ENCODE measurements at regions not wholly inside any gene's neighbourhood (a gene's known extent, or its start where the extent isn't known, plus 50 kb on each side); places are given as distances from the start of the nearest gene placed in this dataset.
A peak's percentile ranks its signal among the peaks of the same experiment; 100 is the strongest.

GRCh38 chr4:100952590-100952989, 394.7 kb downstream of the PPP3CA start:
- H3K9me3 ChIP-seq (ENCODE audit: low read depth): no peaks in the 10 kb centered on the region

GRCh38 chr4:100949350-100949935, 397.9 kb downstream of the PPP3CA start:
- Histone ChIP-seq H3K4me1 (ENCODE audit: insufficient read depth) (no peaks in the 10 kb centered on the region), H3K27ac (peak overlapping the region; percentile 2), H4K20me1 (ENCODE audit: insufficient read depth, poor library complexity, severe bottlenecking) (no peaks in the 10 kb centered on the region), H3K9me3 (ENCODE audit: low read depth) (no peaks in the 10 kb centered on the region), H3K4me2 (no peak overlapping the region), H3K4me3 (no peak overlapping the region), H3K36me3 (replicated peaks; ENCODE audit: insufficient read depth, low read depth) (no peaks in the 10 kb centered on the region), H3K79me2 (no peaks in the 10 kb centered on the region), H3K27me3 (no peaks in the 10 kb centered on the region), H3K9me2 (replicated peaks; ENCODE audit: insufficient read depth) (no peaks in the 10 kb centered on the region), H2AFZ (no peak overlapping the region)
- peak; percentile 9 for DNase-seq (ENCODE audit: low spot score)
- no peak for TF ChIP-seq EZH2phosphoT487 (IDR thresholded peaks at IDR 0.05; ENCODE audit: low read depth, severe bottlenecking, unreplicated experiment)
- no peak for TF ChIP-seq CTCF (IDR thresholded peaks at IDR 0.05; ENCODE audit: poor library complexity)
- TF ChIP-seq EZH2 (IDR thresholded peaks at IDR 0.05; ENCODE audit: borderline replicate concordance): no peak
- 64% methylated on average over 3 of the region's 3 CpGs for WGBS (ENCODE audit: low lambda C conversion rate, missing lambda C conversion rate)

More at GRCh38 chr4:100952590-100952989, 394.7 kb downstream of the PPP3CA start:
- WGBS (ENCODE audit: low lambda C conversion rate, missing lambda C conversion rate): 97% methylated on average over 4 of the region's 4 CpGs
- Histone ChIP-seq H3K4me2 (no peak overlapping the region), H3K9me2 (replicated peaks; ENCODE audit: insufficient read depth) (no peaks in the 10 kb centered on the region), H3K4me1 (ENCODE audit: insufficient read depth) (no peaks in the 10 kb centered on the region), H3K4me3 (no peak overlapping the region), H3K27ac (no peak overlapping the region), H3K27me3 (no peaks in the 10 kb centered on the region), H3K79me2 (no peaks in the 10 kb centered on the region), H3K36me3 (replicated peaks; ENCODE audit: insufficient read depth, low read depth) (no peaks in the 10 kb centered on the region), H4K20me1 (ENCODE audit: insufficient read depth, poor library complexity, severe bottlenecking) (no peaks in the 10 kb centered on the region), H2AFZ (no peak overlapping the region)
- no peak for DNase-seq (ENCODE audit: low spot score)
- TF ChIP-seq CTCF (IDR thresholded peaks at IDR 0.05; ENCODE audit: poor library complexity): no peak

GRCh38 chr4:100948911-100949310, 398.4 kb downstream of the PPP3CA start:
- H3K27ac ChIP-seq: peak overlapping the region; percentile 2
- H3K4me1 ChIP-seq (ENCODE audit: insufficient read depth): no peaks in the 10 kb centered on the region
- no peaks in the 10 kb centered on the region for H3K9me3 ChIP-seq (ENCODE audit: low read depth)
- no peak for DNase-seq (ENCODE audit: low spot score)
- no peak overlapping the region for H2AFZ ChIP-seq
- no peak overlapping the region for H3K4me2 ChIP-seq
- no peaks in the 10 kb centered on the region for H3K36me3 ChIP-seq (replicated peaks; ENCODE audit: insufficient read depth, low read depth)
- no peaks in the 10 kb centered on the region for H3K9me2 ChIP-seq (replicated peaks; ENCODE audit: insufficient read depth)
- TF ChIP-seq EZH2phosphoT487 (IDR thresholded peaks at IDR 0.05; ENCODE audit: low read depth, severe bottlenecking, unreplicated experiment) (no peak), EZH2 (IDR thresholded peaks at IDR 0.05; ENCODE audit: borderline replicate concordance) (no peak), CTCF (IDR thresholded peaks at IDR 0.05; ENCODE audit: poor library complexity) (no peak)
- H4K20me1 ChIP-seq (ENCODE audit: insufficient read depth, poor library complexity, severe bottlenecking): no peaks in the 10 kb centered on the region
- no peak overlapping the region for H3K4me3 ChIP-seq
- no peaks in the 10 kb centered on the region for H3K27me3 ChIP-seq
- 52% methylated on average over 4 of the region's 4 CpGs for WGBS (ENCODE audit: low lambda C conversion rate, missing lambda C conversion rate)
- H3K79me2 ChIP-seq: no peaks in the 10 kb centered on the region

GRCh38 chr4:100945789-100946188, 401.5 kb downstream of the PPP3CA start:
- TF ChIP-seq EZH2phosphoT487 (IDR thresholded peaks at IDR 0.05; ENCODE audit: low read depth, severe bottlenecking, unreplicated experiment) (no peak), CTCF (IDR thresholded peaks at IDR 0.05; ENCODE audit: poor library complexity) (no peak), EZH2 (IDR thresholded peaks at IDR 0.05; ENCODE audit: borderline replicate concordance) (no peak)
- no peak overlapping the region for H3K27ac ChIP-seq
- no peak for DNase-seq (ENCODE audit: low spot score)
- H3K9me2 ChIP-seq (replicated peaks; ENCODE audit: insufficient read depth): no peaks in the 10 kb centered on the region
- no peaks in the 10 kb centered on the region for H4K20me1 ChIP-seq (ENCODE audit: insufficient read depth, poor library complexity, severe bottlenecking)
- no peaks in the 10 kb centered on the region for H3K79me2 ChIP-seq
- no peaks in the 10 kb centered on the region for H3K36me3 ChIP-seq (replicated peaks; ENCODE audit: insufficient read depth, low read depth)
- H3K27me3 ChIP-seq: no peaks in the 10 kb centered on the region
- no peak overlapping the region for H2AFZ ChIP-seq
- H3K4me1 ChIP-seq (ENCODE audit: insufficient read depth): no peaks in the 10 kb centered on the region
- no peaks in the 10 kb centered on the region for H3K9me3 ChIP-seq (ENCODE audit: low read depth)
- H3K4me2 ChIP-seq: no peak overlapping the region
- no peak overlapping the region for H3K4me3 ChIP-seq
